ENCODE measurements at regions not wholly inside any gene's neighbourhood (a gene's known extent, or its start where the extent isn't known, plus 50 kb on each side); places are given as distances from the start of the nearest gene placed in this dataset.

- no peak for DNase-seq (ENCODE audit: low spot score)
Observed at GRCh38 chr4:184575306-184575705, 73.9 kb downstream of the CASP3 start.

- no peak for DNase-seq (ENCODE audit: low spot score)
Observed at GRCh38 chr4:184574861-184575260, 74.4 kb downstream of the CASP3 start.

GRCh38 chr4:184573701-184574100 lies 75.5 kb downstream of the CASP3 start:
- DNase-seq (ENCODE audit: low spot score), result no peak

- no peak for DNase-seq (ENCODE audit: low spot score)
Observed at GRCh38 chr4:184568770-184569169, 80.5 kb downstream of the CASP3 start.

- DNase-seq (ENCODE audit: low spot score), result no peak
Observed at GRCh38 chr4:184563621-184564020, 85.6 kb downstream of the CASP3 start.

- DNase-seq (ENCODE audit: low spot score), result no peak
Observed at GRCh38 chr4:184558996-184559395, 84.6 kb upstream of the IRF2 start.

GRCh38 chr4:184553891-184554290 lies 79.5 kb upstream of the IRF2 start:
- no peak for DNase-seq (ENCODE audit: low spot score)

GRCh38 chr4:184550476-184550875 lies 76.1 kb upstream of the IRF2 start:
- no peak for DNase-seq (ENCODE audit: low spot score)

GRCh38 chr4:184548648-184549341 lies 74.4 kb upstream of the IRF2 start:
- no peak for DNase-seq (ENCODE audit: low spot score)

GRCh38 chr4:184548316-184548647 lies 73.9 kb upstream of the IRF2 start:
- no peak for DNase-seq (ENCODE audit: low spot score)

- no peak for DNase-seq (ENCODE audit: low spot score)
Observed at GRCh38 chr4:184544788-184545409, 70.5 kb upstream of the IRF2 start.

- no peak for DNase-seq (ENCODE audit: low spot score)
Observed at GRCh38 chr4:184541907-184542306, 67.6 kb upstream of the IRF2 start.

- no peak for DNase-seq (ENCODE audit: low spot score)
Observed at GRCh38 chr4:184540307-184540706, 66.0 kb upstream of the IRF2 start.

- peak; percentile 82 for DNase-seq (ENCODE audit: low spot score)
Observed at GRCh38 chr4:184538023-184538599, 63.8 kb upstream of the IRF2 start.

- peak; percentile 90 for DNase-seq (ENCODE audit: low spot score)
Observed at GRCh38 chr4:184537269-184538022, 63.1 kb upstream of the IRF2 start.

- peak; percentile 16 for DNase-seq (ENCODE audit: low spot score)
Observed at GRCh38 chr4:184536881-184537248, 62.5 kb upstream of the IRF2 start.

- no peak for DNase-seq (ENCODE audit: low spot score)
Observed at GRCh38 chr4:184536065-184536880, 61.9 kb upstream of the IRF2 start.

- peak; percentile 44 for DNase-seq (ENCODE audit: low spot score)
Observed at GRCh38 chr4:184534511-184535391, 60.4 kb upstream of the IRF2 start.

GRCh38 chr4:184533908-184534307 lies 59.6 kb upstream of the IRF2 start:
- DNase-seq (ENCODE audit: low spot score), result no peak

- DNase-seq (ENCODE audit: low spot score), result no peak
Observed at GRCh38 chr4:184531008-184531407, 56.7 kb upstream of the IRF2 start.

GRCh38 chr4:184529283-184529682 lies 54.9 kb upstream of the IRF2 start:
- DNase-seq (ENCODE audit: low spot score), result no peak

Measured in CD4-positive, alpha-beta T cell treated with Interleukin-15 for 4 hours (primary cell).